22Rv1 (cell line): ENCODE measurements at regions not wholly inside any gene's neighbourhood (a gene's known extent, or its start where the extent isn't known, plus 50 kb on each side); places are given as distances from the start of the nearest gene placed in this dataset.

Source experiments
- H3K27ac ChIP-seq: fragments of 450-650 bp; 2 replicates; pipeline ENCODE4 v1.5.1; 2017
- CTCF ChIP-seq: fragments of 450-650 bp; IDR thresholded peaks from 2 replicates; pipeline ENCODE4 v1.5.1; 2017; ENCODE audit warnings: mild to moderate bottlenecking
- ZFX ChIP-seq: fragments of 450-650 bp; IDR thresholded peaks from 2 replicates; pipeline ENCODE4 v1.6.1; 2017; ENCODE audit warnings: antibody characterized with exemption, borderline replicate concordance

GRCh38 chr3:124217542-124217941, 225.6 kb upstream of the ROPN1 start:
- H3K27ac ChIP-seq: no peak overlapping the region
- TF ChIP-seq CTCF (no peak), ZFX (no peak)

- TF ChIP-seq ZFX (no peak), CTCF (no peak)
Measured at GRCh38 chr3:124221422-124221821, 229.5 kb upstream of the ROPN1 start.

GRCh38 chr3:124223853-124224252, 231.9 kb upstream of the ROPN1 start:
- H3K27ac ChIP-seq: no peak overlapping the region
- no peak for TF ChIP-seq CTCF
- TF ChIP-seq ZFX: no peak

More at GRCh38 chr3:124221422-124221821, 229.5 kb upstream of the ROPN1 start:
- H3K27ac ChIP-seq: no peak overlapping the region

GRCh38 chr3:124227150-124227630, 235.3 kb upstream of the ROPN1 start:
- no peak for TF ChIP-seq CTCF
- TF ChIP-seq ZFX: no peak

GRCh38 chr3:124229420-124229819, 237.5 kb upstream of the ROPN1 start:
- H3K27ac ChIP-seq: no peak overlapping the region

More at GRCh38 chr3:124227150-124227630, 235.3 kb upstream of the ROPN1 start:
- no peak overlapping the region for H3K27ac ChIP-seq

GRCh38 chr3:124229836-124230235, 237.9 kb upstream of the ROPN1 start:
- no peak overlapping the region for H3K27ac ChIP-seq
- no peak for TF ChIP-seq CTCF
- TF ChIP-seq ZFX: no peak

More at GRCh38 chr3:124229420-124229819, 237.5 kb upstream of the ROPN1 start:
- TF ChIP-seq CTCF (no peak), ZFX (no peak)

- TF ChIP-seq CTCF (no peak), ZFX (no peak)
- H3K27ac ChIP-seq: no peak overlapping the region
Measured at GRCh38 chr3:124230432-124230831, 238.5 kb upstream of the ROPN1 start.
